ENCODE measurements at regions not wholly inside any gene's neighbourhood (a gene's known extent, or its start where the extent isn't known, plus 50 kb on each side); places are given as distances from the start of the nearest gene placed in this dataset.
A peak's percentile ranks its signal among the peaks of the same experiment; 100 is the strongest.

- H3K14ac ChIP-seq (replicated peaks; ENCODE audit: low read depth, low read length) = no peak overlapping the region
- no peak overlapping the region for H3K9ac ChIP-seq (ENCODE audit: low read depth, low read length)
- H3K27ac ChIP-seq (ENCODE audit: insufficient read depth, low read length) = no peak overlapping the region
- no peaks in the 10 kb centered on the region for H4K20me1 ChIP-seq (ENCODE audit: insufficient read depth, low read length)
- H2BK15ac ChIP-seq (ENCODE audit: low read depth, low read length) = no peak overlapping the region
- H2AFZ ChIP-seq (replicated peaks; ENCODE audit: low read length, poor library complexity) = no peak overlapping the region
- POLR2A ChIA-PET (ENCODE audit: unreplicated experiment) = no interaction called here
- no peak overlapping the region for H3K4me3 ChIP-seq (ENCODE audit: insufficient read depth, low read depth, low read length)
- no peak overlapping the region for H3K23ac ChIP-seq (ENCODE audit: low read depth, low read length)
- H2BK120ac ChIP-seq (ENCODE audit: low read depth, low read length) = no peak overlapping the region
- CTCF ChIA-PET = interaction anchor here (1.4 kb wide), 1 partner anchor 14 kb away, joined by 3 read pairs; no protein-coding TSS in a partner anchor
- dilution Hi-C loops (cut with HindIII; ENCODE audit: low sequenced_read_pairs, unreplicated experiment) = no loop called here
- H2AK5ac ChIP-seq (ENCODE audit: low read depth, low read length) = no peak overlapping the region
- H3K9me1 ChIP-seq (ENCODE audit: insufficient read depth, low read length) = no peaks in the 10 kb centered on the region
- H2BK5ac ChIP-seq (ENCODE audit: low read depth, low read length, poor library complexity, severe bottlenecking) = no peak overlapping the region
- H3K79me1 ChIP-seq (ENCODE audit: low read depth in 1 of 2, low read length in 2 of 2) = no peaks in the 10 kb centered on the region
- no peak overlapping the region for H4K91ac ChIP-seq (ENCODE audit: insufficient read depth, low read depth, low read length)
- H4K8ac ChIP-seq (ENCODE audit: low read depth in 2 of 2, low read length in 2 of 2) = no peak overlapping the region
- H3K4me2 ChIP-seq (ENCODE audit: low read depth, low read length) = no peak overlapping the region
- DNase-seq = peak; percentile 10
- WGBS, 2 experiments (ENCODE audit: extremely low coverage in 2 of 2, insufficient read length in 1 of 2) = no CpG with 5 or more reads among the region's 2 CpGs
- H3K27me3 ChIP-seq (ENCODE audit: control insufficient read depth, insufficient read depth, low read length) = no peaks in the 10 kb centered on the region
- in situ Hi-C loops (cut with MboI; ENCODE audit: low sequenced_read_pairs) = no loop called here
- TF ChIP-seq POLR2A (IDR thresholded peaks at IDR 0.05; ENCODE audit: low read depth, low read length) (no peak), MXI1 (IDR thresholded peaks at IDR 0.05; ENCODE audit: borderline replicate concordance, low read depth, low read length) (no peak), RAD21 (IDR thresholded peaks at IDR 0.05; ENCODE audit: low read length) (no peak), NFE2L2 (IDR thresholded peaks at IDR 0.05; ENCODE audit: low read depth, low read length) (no peak), RFX5 (IDR thresholded peaks at IDR 0.05; ENCODE audit: low read depth, low read length) (no peak), MAFK (IDR thresholded peaks at IDR 0.05; ENCODE audit: low read depth, low read length) (no peak), RCOR1 (IDR thresholded peaks at IDR 0.05; ENCODE audit: insufficient replicate concordance, low read length) (no peak), FOS (IDR thresholded peaks at IDR 0.05; ENCODE audit: low read depth, low read length) (no peak), BHLHE40 (IDR thresholded peaks at IDR 0.05; ENCODE audit: low read depth, low read length) (no peak), CHD1 (IDR thresholded peaks at IDR 0.05; ENCODE audit: low read depth, low read length) (no peak)
- intact Hi-C loops (cut with micrococcal nuclease) = no loop called here
- no peak overlapping the region for H3K4ac ChIP-seq (ENCODE audit: low read depth, low read length)
- no peak overlapping the region for H3K56ac ChIP-seq (ENCODE audit: extremely low read depth, insufficient read depth, low read length)
- no peak overlapping the region for H4K5ac ChIP-seq (ENCODE audit: low read depth, low read length)
- H3K9me3 ChIP-seq (ENCODE audit: control insufficient read depth, insufficient read depth, low read length) = no peaks in the 10 kb centered on the region
- H2AK9ac ChIP-seq (replicated peaks; ENCODE audit: low read depth, low read length, poor library complexity) = no peak overlapping the region
- no TSS peak for BruUV-seq (replicated peaks)
- no peak overlapping the region for H2BK20ac ChIP-seq (ENCODE audit: low read depth, low read length)
- no peaks in the 10 kb centered on the region for H3K4me1 ChIP-seq (ENCODE audit: control insufficient read depth, insufficient read depth, low read length)
- H3K36me3 ChIP-seq (ENCODE audit: control insufficient read depth, insufficient read depth, low read length) = no peaks in the 10 kb centered on the region
- no peak overlapping the region for H3K18ac ChIP-seq (ENCODE audit: low read depth, low read length)
- no peak for ATAC-seq (ENCODE audit: low read depth)
These were observed 155.3 kb upstream of the EYA4 start for GRCh38 chr6:133085896-133086295.

Data from IMR-90 (cell line).